WTC11 (cell line): ENCODE measurements at regions not wholly inside any gene's neighbourhood (a gene's known extent, or its start where the extent isn't known, plus 50 kb on each side); places are given as distances from the start of the nearest gene placed in this dataset.

Source experiments
- ATAC-seq: fragments of 200-7000 bp; cut with Tn5 transposase; 2 replicates; pipeline ENCODE4 v1.10.0; 2021; ENCODE audit warnings: mild to moderate bottlenecking, moderate library complexity
- CTCF ChIA-PET: fragments of 300-600 bp; sonication (Branson Sonifier 250); formaldehyde crosslinking; loops from one replicate; lab custom pipeline; 2021; ENCODE audit warnings: antibody characterized with exemption; lab: Charles Lee
- POLR2A ChIA-PET: fragments of 350-600 bp; sonication (Branson Sonifier 250); formaldehyde crosslinking; loops from one replicate; lab custom pipeline; 2021; ENCODE audit warnings: antibody characterized with exemption; lab: Charles Lee
- DNase-seq: peaks from one replicate; pipeline ENCODE4 v3.0.0; 2021; ENCODE audit warnings: low spot score
- H3K27ac Mint-ChIP-seq: 2 replicates; pipeline ENCODE4 v1.8.0; 2021; ENCODE audit warnings: mixed read lengths
- H3K27me3 Mint-ChIP-seq: 2 replicates; pipeline ENCODE4 v1.8.0; 2021; ENCODE audit warnings: low read depth, mild to moderate bottlenecking, moderate library complexity, mixed read lengths
- H3K36me3 Mint-ChIP-seq: 2 replicates; pipeline ENCODE4 v1.8.0; 2021; ENCODE audit warnings: mixed read lengths
- H3K4me1 Mint-ChIP-seq: 2 replicates; pipeline ENCODE4 v1.8.0; 2022; ENCODE audit warnings: mixed read lengths
- H3K4me3 Mint-ChIP-seq: 2 replicates; pipeline ENCODE4 v1.8.0; 2021; ENCODE audit warnings: mild to moderate bottlenecking, moderate library complexity, mixed read lengths
- H3K9me3 Mint-ChIP-seq: 2 replicates; pipeline ENCODE4 v1.8.0; 2021; ENCODE audit warnings: mixed read lengths
- ARID4B ChIP-seq: sonication (generic); formaldehyde crosslinking; IDR thresholded peaks from 2 replicates; pipeline ENCODE4 v1.8.0; 2023; ENCODE audit warnings: missing genetic modification reagents, mild to moderate bottlenecking, borderline replicate concordance
- CBFB ChIP-seq: sonication (generic); formaldehyde crosslinking; IDR thresholded peaks from 2 replicates; pipeline ENCODE4 v1.8.1; 2022; ENCODE audit warnings: mild to moderate bottlenecking, low read depth, missing genetic modification reagents
- E2F5 ChIP-seq: sonication (generic); formaldehyde crosslinking; IDR thresholded peaks from 2 replicates; pipeline ENCODE4 v1.8.1; 2022; ENCODE audit warnings: mild to moderate bottlenecking, moderate library complexity, missing genetic modification reagents
- ELF4 ChIP-seq: sonication (generic); formaldehyde crosslinking; IDR thresholded peaks from 2 replicates; pipeline ENCODE4 v1.8.1; 2022; ENCODE audit warnings: low read depth, mild to moderate bottlenecking, moderate library complexity, missing genetic modification reagents
- JUN ChIP-seq: sonication (generic); formaldehyde crosslinking; IDR thresholded peaks from 2 replicates; pipeline ENCODE4 v1.8.0; 2023; ENCODE audit warnings: mild to moderate bottlenecking, missing genetic modification reagents
- NFYB ChIP-seq: sonication (generic); formaldehyde crosslinking; conservative IDR thresholded peaks from 2 replicates; pipeline ENCODE4 v1.8.0; 2022; ENCODE audit warnings: low read depth, missing genetic modification reagents
- NR1H2 ChIP-seq: sonication (generic); formaldehyde crosslinking; IDR thresholded peaks from 2 replicates; pipeline ENCODE4 v1.9.0; 2021; ENCODE audit warnings: mild to moderate bottlenecking, moderate library complexity, missing genetic modification reagents
- PREB ChIP-seq: sonication (generic); formaldehyde crosslinking; IDR thresholded peaks from 2 replicates; pipeline ENCODE4 v1.8.1; 2022; ENCODE audit warnings: mild to moderate bottlenecking, missing genetic modification reagents, moderate library complexity, borderline replicate concordance
- RORB ChIP-seq: fragments of 250-450 bp; sonication (Bioruptor Pico); IDR thresholded peaks from 2 replicates; pipeline ENCODE4 v1.9.0; 2021; ENCODE audit warnings: mild to moderate bottlenecking
- ZMAT4 ChIP-seq: fragments of 250-450 bp; sonication (Bioruptor Pico); IDR thresholded peaks from 2 replicates; pipeline ENCODE4 v1.9.0; 2021; ENCODE audit warnings: mild to moderate bottlenecking
- ZNF219 ChIP-seq: sonication (generic); formaldehyde crosslinking; IDR thresholded peaks from 2 replicates; pipeline ENCODE4 v1.8.0; 2023; ENCODE audit warnings: missing genetic modification reagents, mild to moderate bottlenecking, borderline replicate concordance
- ZNF317 ChIP-seq: sonication (generic); formaldehyde crosslinking; IDR thresholded peaks from 2 replicates; pipeline ENCODE4 v1.8.1; 2023; ENCODE audit warnings: low read depth, mild to moderate bottlenecking, moderate library complexity, missing genetic modification reagents, borderline replicate concordance
- ZNF396 ChIP-seq: fragments of 250-450 bp; sonication (Bioruptor Pico); IDR thresholded peaks from 2 replicates; pipeline ENCODE4 v1.8.0; 2021; ENCODE audit warnings: mild to moderate bottlenecking, moderate library complexity, borderline replicate concordance
- ZNF423 ChIP-seq: fragments of 250-450 bp; sonication (Bioruptor Pico); IDR thresholded peaks from 2 replicates; pipeline ENCODE4 v2.1.2; 2022; ENCODE audit warnings: mild to moderate bottlenecking, moderate library complexity
- TF ChIP-seq, protein P1 (sequence below): sonication (generic); formaldehyde crosslinking; IDR thresholded peaks from 2 replicates; pipeline ENCODE4 v1.8.0; 2023; ENCODE audit warnings: mild to moderate bottlenecking, missing genetic modification reagents
- TF ChIP-seq, protein P2 (sequence below): sonication (generic); formaldehyde crosslinking; conservative IDR thresholded peaks from 2 replicates; pipeline ENCODE4 v1.8.1; 2023; ENCODE audit warnings: mild to moderate bottlenecking, low read depth, missing genetic modification reagents, moderate library complexity
- TF ChIP-seq, protein P3 (sequence below): sonication (generic); formaldehyde crosslinking; IDR thresholded peaks from 2 replicates; pipeline ENCODE4 v1.8.1; 2023; ENCODE audit warnings: mild to moderate bottlenecking, missing genetic modification reagents

- peaks cover 17% of the 10 kb centered on the region for H3K4me1 Mint-ChIP-seq
- POLR2A ChIA-PET: no interaction called here
- H3K4me3 Mint-ChIP-seq: no peak overlapping the region
- no peaks in the 10 kb centered on the region for H3K27me3 Mint-ChIP-seq
- H3K36me3 Mint-ChIP-seq: peaks cover 21% of the 10 kb centered on the region
- peaks cover 26% of the 10 kb centered on the region for H3K9me3 Mint-ChIP-seq
- ATAC-seq: no peak
- no peak for DNase-seq
- CTCF ChIA-PET: interaction anchor here (1.2 kb wide), 1 partner anchor 47 kb away, joined by 3 read pairs; no protein-coding TSS in a partner anchor
- no peak for TF ChIP-seq RORB (CRISPR knock-in tag)
- no peak for TF ChIP-seq PREB (CRISPR knock-in tag)
- TF ChIP-seq, protein P1, sequence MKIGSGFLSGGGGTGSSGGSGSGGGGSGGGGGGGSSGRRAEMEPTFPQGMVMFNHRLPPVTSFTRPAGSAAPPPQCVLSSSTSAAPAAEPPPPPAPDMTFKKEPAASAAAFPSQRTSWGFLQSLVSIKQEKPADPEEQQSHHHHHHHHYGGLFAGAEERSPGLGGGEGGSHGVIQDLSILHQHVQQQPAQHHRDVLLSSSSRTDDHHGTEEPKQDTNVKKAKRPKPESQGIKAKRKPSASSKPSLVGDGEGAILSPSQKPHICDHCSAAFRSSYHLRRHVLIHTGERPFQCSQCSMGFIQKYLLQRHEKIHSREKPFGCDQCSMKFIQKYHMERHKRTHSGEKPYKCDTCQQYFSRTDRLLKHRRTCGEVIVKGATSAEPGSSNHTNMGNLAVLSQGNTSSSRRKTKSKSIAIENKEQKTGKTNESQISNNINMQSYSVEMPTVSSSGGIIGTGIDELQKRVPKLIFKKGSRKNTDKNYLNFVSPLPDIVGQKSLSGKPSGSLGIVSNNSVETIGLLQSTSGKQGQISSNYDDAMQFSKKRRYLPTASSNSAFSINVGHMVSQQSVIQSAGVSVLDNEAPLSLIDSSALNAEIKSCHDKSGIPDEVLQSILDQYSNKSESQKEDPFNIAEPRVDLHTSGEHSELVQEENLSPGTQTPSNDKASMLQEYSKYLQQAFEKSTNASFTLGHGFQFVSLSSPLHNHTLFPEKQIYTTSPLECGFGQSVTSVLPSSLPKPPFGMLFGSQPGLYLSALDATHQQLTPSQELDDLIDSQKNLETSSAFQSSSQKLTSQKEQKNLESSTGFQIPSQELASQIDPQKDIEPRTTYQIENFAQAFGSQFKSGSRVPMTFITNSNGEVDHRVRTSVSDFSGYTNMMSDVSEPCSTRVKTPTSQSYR (CRISPR knock-in tag): no peak
- no peak for TF ChIP-seq ZNF396 (CRISPR knock-in tag)
- no peak for TF ChIP-seq NFYB (CRISPR knock-in tag)
- H3K27ac Mint-ChIP-seq: no peak overlapping the region
Observed at GRCh38 chr3:146374146-146374545, 95.2 kb downstream of the PLSCR2 start.

GRCh38 chr3:146371902-146372301, 97.5 kb downstream of the PLSCR2 start:
- CTCF ChIA-PET: no interaction called here

DNA sequence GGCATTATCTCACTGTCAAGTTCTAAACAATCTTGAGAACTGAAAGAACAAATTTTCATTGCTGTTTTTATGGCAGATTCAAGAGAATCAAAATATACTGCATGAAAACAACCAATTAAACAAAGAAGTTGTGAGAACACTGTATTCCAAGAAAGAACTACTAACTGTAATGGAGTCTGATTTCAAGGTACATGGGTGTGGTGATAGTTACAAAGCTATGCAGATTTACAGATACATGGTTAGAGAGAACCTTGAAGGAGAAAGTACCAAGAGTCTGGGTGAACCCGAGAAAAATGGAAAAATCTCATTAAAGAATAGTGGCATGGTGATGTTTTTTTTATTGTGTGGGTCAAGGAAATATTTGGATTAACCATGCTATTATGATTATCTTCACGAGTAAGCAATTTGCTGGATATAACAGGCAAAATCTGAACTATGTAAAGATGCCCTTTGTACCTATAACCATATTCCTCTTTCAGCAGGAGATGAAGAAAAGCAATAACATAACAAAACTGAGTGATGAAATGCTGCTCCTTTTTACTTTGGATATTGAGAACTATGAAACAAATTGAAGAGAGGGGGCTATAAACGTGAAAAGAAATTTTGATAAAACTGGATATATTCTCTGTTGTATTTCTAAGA, 100.4 kb downstream of the PLSCR2 start:
- Mint-ChIP-seq H3K4me3 (no peak overlapping the region), H3K36me3 (peaks cover 21% of the 10 kb centered on the region), H3K27ac (no peak overlapping the region), H3K9me3 (peaks cover 28% of the 10 kb centered on the region), H3K4me1 (peaks cover 27% of the 10 kb centered on the region), H3K27me3 (no peaks in the 10 kb centered on the region)
- POLR2A ChIA-PET: no interaction called here
- DNase-seq (no peak), ATAC-seq (no peak)
- CTCF ChIA-PET: interaction anchor here (2.0 kb wide), 1 partner anchor 42 kb away, joined by 6 read pairs; no protein-coding TSS in a partner anchor
- TF ChIP-seq JUN (CRISPR knock-in tag): no peak
- TF ChIP-seq, protein P2, sequence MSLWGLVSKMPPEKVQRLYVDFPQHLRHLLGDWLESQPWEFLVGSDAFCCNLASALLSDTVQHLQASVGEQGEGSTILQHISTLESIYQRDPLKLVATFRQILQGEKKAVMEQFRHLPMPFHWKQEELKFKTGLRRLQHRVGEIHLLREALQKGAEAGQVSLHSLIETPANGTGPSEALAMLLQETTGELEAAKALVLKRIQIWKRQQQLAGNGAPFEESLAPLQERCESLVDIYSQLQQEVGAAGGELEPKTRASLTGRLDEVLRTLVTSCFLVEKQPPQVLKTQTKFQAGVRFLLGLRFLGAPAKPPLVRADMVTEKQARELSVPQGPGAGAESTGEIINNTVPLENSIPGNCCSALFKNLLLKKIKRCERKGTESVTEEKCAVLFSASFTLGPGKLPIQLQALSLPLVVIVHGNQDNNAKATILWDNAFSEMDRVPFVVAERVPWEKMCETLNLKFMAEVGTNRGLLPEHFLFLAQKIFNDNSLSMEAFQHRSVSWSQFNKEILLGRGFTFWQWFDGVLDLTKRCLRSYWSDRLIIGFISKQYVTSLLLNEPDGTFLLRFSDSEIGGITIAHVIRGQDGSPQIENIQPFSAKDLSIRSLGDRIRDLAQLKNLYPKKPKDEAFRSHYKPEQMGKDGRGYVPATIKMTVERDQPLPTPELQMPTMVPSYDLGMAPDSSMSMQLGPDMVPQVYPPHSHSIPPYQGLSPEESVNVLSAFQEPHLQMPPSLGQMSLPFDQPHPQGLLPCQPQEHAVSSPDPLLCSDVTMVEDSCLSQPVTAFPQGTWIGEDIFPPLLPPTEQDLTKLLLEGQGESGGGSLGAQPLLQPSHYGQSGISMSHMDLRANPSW (CRISPR knock-in tag): no peak
- no peak for TF ChIP-seq ZMAT4 (CRISPR knock-in tag)
- TF ChIP-seq ARID4B: no peak
- TF ChIP-seq CBFB (CRISPR knock-in tag): no peak
- TF ChIP-seq, protein P3, sequence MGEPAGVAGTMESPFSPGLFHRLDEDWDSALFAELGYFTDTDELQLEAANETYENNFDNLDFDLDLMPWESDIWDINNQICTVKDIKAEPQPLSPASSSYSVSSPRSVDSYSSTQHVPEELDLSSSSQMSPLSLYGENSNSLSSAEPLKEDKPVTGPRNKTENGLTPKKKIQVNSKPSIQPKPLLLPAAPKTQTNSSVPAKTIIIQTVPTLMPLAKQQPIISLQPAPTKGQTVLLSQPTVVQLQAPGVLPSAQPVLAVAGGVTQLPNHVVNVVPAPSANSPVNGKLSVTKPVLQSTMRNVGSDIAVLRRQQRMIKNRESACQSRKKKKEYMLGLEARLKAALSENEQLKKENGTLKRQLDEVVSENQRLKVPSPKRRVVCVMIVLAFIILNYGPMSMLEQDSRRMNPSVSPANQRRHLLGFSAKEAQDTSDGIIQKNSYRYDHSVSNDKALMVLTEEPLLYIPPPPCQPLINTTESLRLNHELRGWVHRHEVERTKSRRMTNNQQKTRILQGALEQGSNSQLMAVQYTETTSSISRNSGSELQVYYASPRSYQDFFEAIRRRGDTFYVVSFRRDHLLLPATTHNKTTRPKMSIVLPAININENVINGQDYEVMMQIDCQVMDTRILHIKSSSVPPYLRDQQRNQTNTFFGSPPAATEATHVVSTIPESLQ (CRISPR knock-in tag): no peak
- no peak for TF ChIP-seq NFYB (CRISPR knock-in tag)
- TF ChIP-seq NR1H2 (CRISPR knock-in tag): no peak
- no peak for TF ChIP-seq ELF4 (CRISPR knock-in tag)

More at GRCh38 chr3:146371902-146372301, 97.5 kb downstream of the PLSCR2 start:
- ATAC-seq (no peak), DNase-seq (no peak)
- Mint-ChIP-seq H3K9me3 (peaks cover 28% of the 10 kb centered on the region), H3K4me1 (peaks cover 34% of the 10 kb centered on the region), H3K27ac (no peak overlapping the region), H3K4me3 (no peak overlapping the region), H3K27me3 (no peaks in the 10 kb centered on the region), H3K36me3 (peaks cover 21% of the 10 kb centered on the region)
- POLR2A ChIA-PET: no interaction called here
- TF ChIP-seq E2F5 (no peak), ZNF317 (CRISPR knock-in tag) (no peak), ZNF219 (CRISPR knock-in tag) (no peak), ZNF423 (no peak)
